H9 (cell line): ENCODE measurements at regions not wholly inside any gene's neighbourhood (a gene's known extent, or its start where the extent isn't known, plus 50 kb on each side); places are given as distances from the start of the nearest gene placed in this dataset.

Experiments used
- DNase-seq: peaks from one replicate; pipeline ENCODE4 v3.0.0-alpha.2; 2017
- H2AFZ ChIP-seq: one replicate; pipeline ENCODE4 v1.6.1; 2013; ENCODE audit warnings: mild to moderate bottlenecking, low read length, control low read depth, moderate library complexity
- H2AK5ac ChIP-seq: 2 replicates; pipeline ENCODE4 v1.6.1; 2013; ENCODE audit warnings: low read length, control low read depth, mixed read lengths; ENCODE audit not compliant: insufficient read length
- H2BK120ac ChIP-seq: one replicate; pipeline ENCODE4 v1.6.1; 2013; ENCODE audit warnings: low read depth, mild to moderate bottlenecking, low read length, control low read depth, inconsistent platforms; ENCODE audit not compliant: poor library complexity, severe bottlenecking
- H2BK12ac ChIP-seq: 2 replicates; pipeline ENCODE4 v1.6.1; 2013; ENCODE audit warnings: low read length, control low read depth, mixed read lengths, low read depth; ENCODE audit not compliant: insufficient read length
- H2BK15ac ChIP-seq: 2 replicates; pipeline ENCODE4 v1.6.1; 2013; ENCODE audit warnings: low read depth, low read length, control low read depth
- H2BK20ac ChIP-seq: one replicate; pipeline ENCODE4 v1.6.1; 2013; ENCODE audit warnings: low read depth, mild to moderate bottlenecking, low read length, control low read depth, inconsistent platforms; ENCODE audit not compliant: poor library complexity, severe bottlenecking
- H2BK5ac ChIP-seq: 2 replicates; pipeline ENCODE4 v1.6.1; 2013; ENCODE audit warnings: low read length, control low read depth, mixed read lengths; ENCODE audit not compliant: insufficient read length
- H3K14ac ChIP-seq: 2 replicates; pipeline ENCODE4 v1.6.1; 2013; ENCODE audit warnings: low read length, control low read depth; ENCODE audit not compliant: insufficient read depth
- H3K18ac ChIP-seq: 2 replicates; pipeline ENCODE4 v1.6.1; 2013; ENCODE audit warnings: low read depth, mild to moderate bottlenecking, mixed read lengths, low read length, control low read depth; ENCODE audit not compliant: insufficient read length
- H3K23ac ChIP-seq: 2 replicates; pipeline ENCODE4 v1.6.1; 2013; ENCODE audit warnings: low read length, control low read depth, mixed read lengths, low read depth; ENCODE audit not compliant: insufficient read length
- H3K23me2 ChIP-seq: 2 replicates; pipeline ENCODE4 v1.6.1; 2013; ENCODE audit warnings: low read depth, mild to moderate bottlenecking, mixed read lengths, low read length, control low read depth; ENCODE audit not compliant: insufficient read length, poor library complexity, severe bottlenecking
- H3K27ac ChIP-seq: 2 replicates; pipeline ENCODE4 v1.5.1; 2013; ENCODE audit warnings: low read length, control low read depth, mixed read lengths, low read depth; ENCODE audit not compliant: insufficient read length
- H3K27me3 ChIP-seq: 2 replicates; pipeline ENCODE4 v1.6.1; 2013; ENCODE audit warnings: low read length, control low read depth, inconsistent platforms; ENCODE audit not compliant: insufficient read depth
- H3K4ac ChIP-seq: 2 replicates; pipeline ENCODE4 v1.6.1; 2013; ENCODE audit warnings: low read depth, mild to moderate bottlenecking, control low read depth, inconsistent platforms, low read length, moderate library complexity
- H3K4me1 ChIP-seq: 2 replicates; pipeline ENCODE4 v1.6.1; 2013; ENCODE audit warnings: low read length, control low read depth, inconsistent platforms; ENCODE audit not compliant: insufficient read depth
- H3K4me2 ChIP-seq: 2 replicates; pipeline ENCODE4 v1.6.1; 2013; ENCODE audit warnings: low read length, control low read depth, mixed read lengths; ENCODE audit not compliant: insufficient read length, insufficient read depth
- H3K56ac ChIP-seq: 2 replicates; pipeline ENCODE4 v1.6.1; 2013; ENCODE audit warnings: low read depth, mild to moderate bottlenecking, mixed read lengths, low read length, control low read depth; ENCODE audit not compliant: insufficient read length
- H3K79me1 ChIP-seq: 2 replicates; pipeline ENCODE4 v1.6.1; 2013; ENCODE audit warnings: low read depth, mild to moderate bottlenecking, moderate library complexity, low read length, control low read depth, inconsistent platforms; ENCODE audit not compliant: insufficient read depth, poor library complexity, severe bottlenecking
- H3K79me2 ChIP-seq: 2 replicates; pipeline ENCODE4 v1.6.1; 2013; ENCODE audit warnings: low read length, control low read depth, inconsistent platforms; ENCODE audit not compliant: insufficient read depth
- H3K9ac ChIP-seq: 2 replicates; pipeline ENCODE4 v1.6.1; 2013; ENCODE audit warnings: low read length, control low read depth, mixed read lengths; ENCODE audit not compliant: insufficient read length; ENCODE audit errors: extremely low read depth
- H3K9me3 ChIP-seq: one replicate; pipeline ENCODE4 v1.6.1; 2013; ENCODE audit warnings: low read depth, low read length, inconsistent platforms; ENCODE audit not compliant: control insufficient read depth
- H3T11ph ChIP-seq: one replicate; pipeline ENCODE4 v1.6.1; 2013; ENCODE audit warnings: mild to moderate bottlenecking, low read length, control low read depth, inconsistent platforms
- H4K20me1 ChIP-seq: one replicate; pipeline ENCODE4 v1.6.1; 2013; ENCODE audit not compliant: control insufficient read depth, insufficient read length, insufficient read depth
- H4K5ac ChIP-seq: 2 replicates; pipeline ENCODE4 v1.6.1; 2013; ENCODE audit warnings: low read depth, mild to moderate bottlenecking, mixed read lengths, low read length, control low read depth; ENCODE audit not compliant: insufficient read length
- H4K8ac ChIP-seq: replicated peaks from 2 replicates; pipeline ENCODE4 v1.6.1; 2013; ENCODE audit warnings: low read length, control low read depth, mixed read lengths, low read depth; ENCODE audit not compliant: insufficient read length
- H4K91ac ChIP-seq: 2 replicates; pipeline ENCODE4 v1.6.1; 2013; ENCODE audit warnings: low read depth, mild to moderate bottlenecking, moderate library complexity, mixed read lengths, low read length, control low read depth; ENCODE audit not compliant: insufficient read length
- H3K27ac Mint-ChIP-seq, 3 experiments: 2 replicates in 2 of 3; 3 replicates in 1 of 3; pipeline ENCODE4 v1.8.0; 2020 to 2021; ENCODE audit warnings: mixed read lengths in 3 of 3, mild to moderate bottlenecking in 1 of 3, moderate library complexity in 1 of 3
- H3K27me3 Mint-ChIP-seq: 2 replicates; pipeline ENCODE4 v1.8.0; 2021; ENCODE audit warnings: low read depth, mild to moderate bottlenecking, moderate library complexity, mixed read lengths
- H3K36me3 Mint-ChIP-seq, 3 experiments: 2 replicates in 2 of 3; 3 replicates in 1 of 3; pipeline ENCODE4 v1.8.0; 2020 to 2021; ENCODE audit warnings: low read depth in 3 of 3, mixed read lengths in 3 of 3; ENCODE audit not compliant: insufficient read depth in 1 of 3
- H3K4me1 Mint-ChIP-seq, 2 experiments: 2 replicates each; pipeline ENCODE4 v1.8.0; 2020; ENCODE audit warnings: mixed read lengths in 2 of 2
- H3K4me3 Mint-ChIP-seq, 2 experiments: 2 replicates in 1 of 2; 3 replicates in 1 of 2; pipeline ENCODE4 v1.8.0; 2020 to 2021; ENCODE audit warnings: mild to moderate bottlenecking in 2 of 2, mixed read lengths in 2 of 2, moderate library complexity in 1 of 2
- H3K9me3 Mint-ChIP-seq, 2 experiments: 2 replicates in 1 of 2; 3 replicates in 1 of 2; pipeline ENCODE4 v1.8.0; 2020; ENCODE audit warnings: mild to moderate bottlenecking in 2 of 2, mixed read lengths in 2 of 2, moderate library complexity in 1 of 2
- WGBS: extraction: QIAGEN DNeasy Blood & Tissue Kit; methylation state at CpG from one replicate; pipeline ENCODE4 v1.1.7; 2013; ENCODE audit warnings: missing lambda C conversion rate, low lambda C conversion rate, mixed read lengths; ENCODE audit not compliant: insufficient read length; ENCODE audit errors: extremely low coverage; 5-methylcytosine and 5-hydroxymethylcytosine counted together
- TF ChIP-seq, protein P1 (sequence below): fragments of 200-600 bp; sonication (generic); conservative IDR thresholded peaks from 3 replicates; pipeline ENCODE4 v1.8.0; 2021; ENCODE audit warnings: antibody characterized with exemption, mild to moderate bottlenecking

GRCh38 chrX:80929251-80929650 lies 119.6 kb upstream of the BRWD3 start:
- Histone ChIP-seq H2BK12ac (no peak overlapping the region), H3K9ac (no peak overlapping the region), H3T11ph (no peak overlapping the region), H3K4ac (no peak overlapping the region), H3K4me1 (no peaks in the 10 kb centered on the region), H2BK15ac (no peak overlapping the region), H3K18ac (no peak overlapping the region), H3K79me2 (no peaks in the 10 kb centered on the region), H3K23ac (no peak overlapping the region), H3K27me3 (no peaks in the 10 kb centered on the region), H3K27ac (no peak overlapping the region), H3K56ac (no peak overlapping the region), H3K4me2 (no peak overlapping the region), H4K20me1 (no peaks in the 10 kb centered on the region), H2AFZ (no peak overlapping the region), H2AK5ac (no peak overlapping the region), H4K91ac (no peak overlapping the region), H3K14ac (no peak overlapping the region), H4K5ac (no peak overlapping the region), H2BK120ac (no peak overlapping the region), H3K79me1 (no peaks in the 10 kb centered on the region), H3K9me3 (peaks cover 13% of the 10 kb centered on the region), H4K8ac (no peak overlapping the region), H2BK20ac (no peak overlapping the region), H2BK5ac (no peak overlapping the region), H3K23me2 (no peaks in the 10 kb centered on the region)
- Mint-ChIP-seq H3K36me3 (peaks cover 0 to 31% (median 6%) of the 10 kb centered on the region in 3 experiments; a peak in 4 of 7 replicates), H3K4me3 (no peak overlapping the region), H3K27me3 (peaks cover 5% of the 10 kb centered on the region; the same call in 1 of the 2 replicates), H3K9me3 (peaks cover 78 to 92% of the 10 kb centered on the region in 2 experiments), H3K27ac (no peak overlapping the region), H3K4me1 (no peaks in the 10 kb centered on the region)
- DNase-seq = no peak
- WGBS = no CpG with 5 or more reads among the region's 8 CpGs
- TF ChIP-seq, protein P1, sequence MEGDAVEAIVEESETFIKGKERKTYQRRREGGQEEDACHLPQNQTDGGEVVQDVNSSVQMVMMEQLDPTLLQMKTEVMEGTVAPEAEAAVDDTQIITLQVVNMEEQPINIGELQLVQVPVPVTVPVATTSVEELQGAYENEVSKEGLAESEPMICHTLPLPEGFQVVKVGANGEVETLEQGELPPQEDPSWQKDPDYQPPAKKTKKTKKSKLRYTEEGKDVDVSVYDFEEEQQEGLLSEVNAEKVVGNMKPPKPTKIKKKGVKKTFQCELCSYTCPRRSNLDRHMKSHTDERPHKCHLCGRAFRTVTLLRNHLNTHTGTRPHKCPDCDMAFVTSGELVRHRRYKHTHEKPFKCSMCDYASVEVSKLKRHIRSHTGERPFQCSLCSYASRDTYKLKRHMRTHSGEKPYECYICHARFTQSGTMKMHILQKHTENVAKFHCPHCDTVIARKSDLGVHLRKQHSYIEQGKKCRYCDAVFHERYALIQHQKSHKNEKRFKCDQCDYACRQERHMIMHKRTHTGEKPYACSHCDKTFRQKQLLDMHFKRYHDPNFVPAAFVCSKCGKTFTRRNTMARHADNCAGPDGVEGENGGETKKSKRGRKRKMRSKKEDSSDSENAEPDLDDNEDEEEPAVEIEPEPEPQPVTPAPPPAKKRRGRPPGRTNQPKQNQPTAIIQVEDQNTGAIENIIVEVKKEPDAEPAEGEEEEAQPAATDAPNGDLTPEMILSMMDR = no peak
